K562 (cell line): ENCODE measurements at regions not wholly inside any gene's neighbourhood (a gene's known extent, or its start where the extent isn't known, plus 50 kb on each side); places are given as distances from the start of the nearest gene placed in this dataset.

Experiments
- ARID2 ChIP-seq: fragments of 450-650 bp; IDR thresholded peaks from 2 replicates; pipeline ENCODE4 v1.6.1; 2017; ENCODE audit warnings: antibody characterized with exemption, mild to moderate bottlenecking
- C11orf30 ChIP-seq: fragments of 450-650 bp; IDR thresholded peaks from 2 replicates; pipeline ENCODE4 v1.6.1; 2016; ENCODE audit warnings: low read depth, mild to moderate bottlenecking
- HDGF ChIP-seq: fragments of 450-650 bp; IDR thresholded peaks from 2 replicates; pipeline ENCODE4 v1.6.1; 2016
- HOXB6 ChIP-seq: fragments of 250-450 bp; sonication (Bioruptor Pico); IDR thresholded peaks from 2 replicates; pipeline ENCODE4 v1.5.1; 2022; ENCODE audit warnings: mild to moderate bottlenecking, borderline replicate concordance
- KAT2B ChIP-seq: IDR thresholded peaks from one replicate; pipeline ENCODE4 v1.6.1; 2012; ENCODE audit warnings: low read depth, mild to moderate bottlenecking, control low read depth, inconsistent platforms, low read length, moderate library complexity
- POLR2A ChIP-seq: fragments of 450-650 bp; conservative IDR thresholded peaks from 2 replicates; pipeline ENCODE4 v1.6.1; 2016
- ZBED1 ChIP-seq: IDR thresholded peaks from 2 replicates; pipeline ENCODE4 v1.6.1; 2014
- ZNF324 ChIP-seq: fragments of 250-450 bp; sonication (Bioruptor Pico); IDR thresholded peaks from 2 replicates; pipeline ENCODE4 v1.4.0; 2020; ENCODE audit warnings: mild to moderate bottlenecking
- TF ChIP-seq, protein P1 (sequence below): sonication (generic); formaldehyde crosslinking; IDR thresholded peaks from 2 replicates; pipeline ENCODE4 v1.8.1; 2023; ENCODE audit warnings: mild to moderate bottlenecking, missing genetic modification reagents, moderate library complexity
- TF ChIP-seq, protein P2 (sequence below): sonication (generic); formaldehyde crosslinking; IDR thresholded peaks from 2 replicates; pipeline ENCODE4 v1.9.0; 2022; ENCODE audit warnings: mild to moderate bottlenecking, missing genetic modification reagents
- TF ChIP-seq, protein P3 (sequence below): conservative IDR thresholded peaks from 2 replicates; pipeline ENCODE4 v1.6.1; 2011; ENCODE audit warnings: low read depth, mild to moderate bottlenecking, low read length; ENCODE audit not compliant: control insufficient read depth
- TF ChIP-seq, protein P4 (sequence below), 3 experiments: IDR thresholded peaks in 2 of 3; conservative IDR thresholded peaks in 1 of 3; 2 replicates each; pipeline ENCODE4 v1.5.1; 2011 to 2012; ENCODE audit warnings: low read length in 3 of 3, mild to moderate bottlenecking in 3 of 3, control low read depth in 2 of 3, improper control_type of control experiment in 1 of 3, inconsistent platforms in 1 of 3, low read depth in 1 of 3, mixed read lengths in 1 of 3, moderate library complexity in 1 of 3; ENCODE audit not compliant: insufficient read depth in 2 of 3

DNA sequence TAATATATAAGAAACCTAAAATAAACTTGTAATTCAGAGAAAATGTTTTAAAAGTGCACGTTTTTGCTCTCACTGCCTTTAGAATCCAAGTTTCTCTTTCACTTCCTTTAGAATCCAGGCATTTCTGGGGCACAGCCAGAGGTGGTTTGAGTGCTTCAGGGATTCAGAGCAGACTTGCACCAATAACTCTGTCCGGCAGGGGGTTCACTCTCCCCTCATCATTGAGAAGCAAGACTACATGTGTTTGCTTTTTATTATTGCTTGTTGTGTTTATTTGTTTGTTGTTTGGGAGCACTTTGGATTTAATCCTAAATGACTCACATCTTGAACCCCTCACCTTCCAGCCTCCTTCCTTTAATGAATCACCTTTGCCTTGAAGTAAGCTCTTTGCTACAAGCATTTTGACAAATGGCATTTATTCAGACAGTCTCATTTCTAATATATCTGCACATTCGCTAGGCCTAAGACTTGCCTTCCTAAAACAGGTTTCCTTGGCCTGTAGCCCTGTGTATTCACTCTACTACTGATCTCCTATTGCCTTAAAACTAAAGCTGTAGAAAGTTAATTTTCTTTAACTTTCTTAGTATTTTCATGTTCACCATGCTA is 233.5 kb upstream of the ATP5MC3 start:
- no peak for TF ChIP-seq HDGF
- TF ChIP-seq C11orf30 = no peak
- TF ChIP-seq ZBED1 = no peak
- TF ChIP-seq, protein P1, sequence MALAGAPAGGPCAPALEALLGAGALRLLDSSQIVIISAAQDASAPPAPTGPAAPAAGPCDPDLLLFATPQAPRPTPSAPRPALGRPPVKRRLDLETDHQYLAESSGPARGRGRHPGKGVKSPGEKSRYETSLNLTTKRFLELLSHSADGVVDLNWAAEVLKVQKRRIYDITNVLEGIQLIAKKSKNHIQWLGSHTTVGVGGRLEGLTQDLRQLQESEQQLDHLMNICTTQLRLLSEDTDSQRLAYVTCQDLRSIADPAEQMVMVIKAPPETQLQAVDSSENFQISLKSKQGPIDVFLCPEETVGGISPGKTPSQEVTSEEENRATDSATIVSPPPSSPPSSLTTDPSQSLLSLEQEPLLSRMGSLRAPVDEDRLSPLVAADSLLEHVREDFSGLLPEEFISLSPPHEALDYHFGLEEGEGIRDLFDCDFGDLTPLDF (CRISPR knock-in tag) = no peak
- no peak for TF ChIP-seq HOXB6 (CRISPR knock-in tag)
- TF ChIP-seq, protein P2, sequence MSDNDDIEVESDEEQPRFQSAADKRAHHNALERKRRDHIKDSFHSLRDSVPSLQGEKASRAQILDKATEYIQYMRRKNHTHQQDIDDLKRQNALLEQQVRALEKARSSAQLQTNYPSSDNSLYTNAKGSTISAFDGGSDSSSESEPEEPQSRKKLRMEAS = no peak
- no peak for TF ChIP-seq ZNF324 (CRISPR knock-in tag)
- TF ChIP-seq KAT2B = no peak
- TF ChIP-seq, protein P3, sequence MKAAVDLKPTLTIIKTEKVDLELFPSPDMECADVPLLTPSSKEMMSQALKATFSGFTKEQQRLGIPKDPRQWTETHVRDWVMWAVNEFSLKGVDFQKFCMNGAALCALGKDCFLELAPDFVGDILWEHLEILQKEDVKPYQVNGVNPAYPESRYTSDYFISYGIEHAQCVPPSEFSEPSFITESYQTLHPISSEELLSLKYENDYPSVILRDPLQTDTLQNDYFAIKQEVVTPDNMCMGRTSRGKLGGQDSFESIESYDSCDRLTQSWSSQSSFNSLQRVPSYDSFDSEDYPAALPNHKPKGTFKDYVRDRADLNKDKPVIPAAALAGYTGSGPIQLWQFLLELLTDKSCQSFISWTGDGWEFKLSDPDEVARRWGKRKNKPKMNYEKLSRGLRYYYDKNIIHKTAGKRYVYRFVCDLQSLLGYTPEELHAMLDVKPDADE = no peak
- TF ChIP-seq, protein P4, sequence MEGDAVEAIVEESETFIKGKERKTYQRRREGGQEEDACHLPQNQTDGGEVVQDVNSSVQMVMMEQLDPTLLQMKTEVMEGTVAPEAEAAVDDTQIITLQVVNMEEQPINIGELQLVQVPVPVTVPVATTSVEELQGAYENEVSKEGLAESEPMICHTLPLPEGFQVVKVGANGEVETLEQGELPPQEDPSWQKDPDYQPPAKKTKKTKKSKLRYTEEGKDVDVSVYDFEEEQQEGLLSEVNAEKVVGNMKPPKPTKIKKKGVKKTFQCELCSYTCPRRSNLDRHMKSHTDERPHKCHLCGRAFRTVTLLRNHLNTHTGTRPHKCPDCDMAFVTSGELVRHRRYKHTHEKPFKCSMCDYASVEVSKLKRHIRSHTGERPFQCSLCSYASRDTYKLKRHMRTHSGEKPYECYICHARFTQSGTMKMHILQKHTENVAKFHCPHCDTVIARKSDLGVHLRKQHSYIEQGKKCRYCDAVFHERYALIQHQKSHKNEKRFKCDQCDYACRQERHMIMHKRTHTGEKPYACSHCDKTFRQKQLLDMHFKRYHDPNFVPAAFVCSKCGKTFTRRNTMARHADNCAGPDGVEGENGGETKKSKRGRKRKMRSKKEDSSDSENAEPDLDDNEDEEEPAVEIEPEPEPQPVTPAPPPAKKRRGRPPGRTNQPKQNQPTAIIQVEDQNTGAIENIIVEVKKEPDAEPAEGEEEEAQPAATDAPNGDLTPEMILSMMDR (IDR thresholded peaks at IDR 0.05 in 2 of 3, conservative IDR thresholded peaks at IDR 0.05 in 1 of 3; ENCODE audit: insufficient read depth in 2 of 3, low read depth in 1 of 3, low read length in 3 of 3) = peak; percentile 68 to 73 (median 70)
- no peak for TF ChIP-seq POLR2A
- TF ChIP-seq ARID2 = no peak
